ENCODE measurements at regions not wholly inside any gene's neighbourhood (a gene's known extent, or its start where the extent isn't known, plus 50 kb on each side); places are given as distances from the start of the nearest gene placed in this dataset.

DNA sequence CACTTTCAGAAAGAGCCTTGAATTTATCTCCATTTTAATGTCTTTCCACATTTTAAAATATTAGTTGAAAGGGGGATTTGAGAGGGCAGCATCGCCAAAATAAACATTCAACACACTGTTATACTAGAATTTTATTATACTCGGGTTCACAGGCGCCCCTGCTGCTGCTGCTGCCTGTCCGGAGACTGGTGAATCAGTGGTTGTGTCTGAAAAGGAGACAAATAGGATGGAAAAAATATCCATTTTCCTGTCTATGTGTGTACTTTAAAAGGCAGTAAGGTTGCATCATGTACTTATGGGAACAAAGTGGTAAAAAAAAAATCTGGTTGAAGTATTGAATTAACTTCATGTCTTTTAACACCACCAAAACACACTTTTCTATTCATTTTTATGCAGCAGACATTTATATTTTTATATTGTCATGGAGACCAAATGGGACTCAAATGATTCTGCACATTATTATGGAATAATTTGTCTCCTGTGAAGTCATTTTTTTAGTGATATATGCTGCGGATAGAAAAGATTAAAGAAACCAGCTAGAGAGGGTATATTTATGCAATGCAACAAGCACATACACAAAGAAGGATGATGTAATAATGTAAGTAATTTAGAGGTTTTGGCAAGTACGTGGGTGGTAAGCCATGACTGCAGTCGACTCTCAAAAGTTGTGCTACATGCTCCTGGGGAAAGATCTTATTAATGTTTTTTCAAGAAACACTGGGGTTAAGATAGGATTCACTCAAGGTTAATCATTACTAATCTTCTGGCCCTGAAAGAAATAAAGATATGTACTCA, 759.0 kb upstream of the SOX9 start:
- no peak for DNase-seq

DNA sequence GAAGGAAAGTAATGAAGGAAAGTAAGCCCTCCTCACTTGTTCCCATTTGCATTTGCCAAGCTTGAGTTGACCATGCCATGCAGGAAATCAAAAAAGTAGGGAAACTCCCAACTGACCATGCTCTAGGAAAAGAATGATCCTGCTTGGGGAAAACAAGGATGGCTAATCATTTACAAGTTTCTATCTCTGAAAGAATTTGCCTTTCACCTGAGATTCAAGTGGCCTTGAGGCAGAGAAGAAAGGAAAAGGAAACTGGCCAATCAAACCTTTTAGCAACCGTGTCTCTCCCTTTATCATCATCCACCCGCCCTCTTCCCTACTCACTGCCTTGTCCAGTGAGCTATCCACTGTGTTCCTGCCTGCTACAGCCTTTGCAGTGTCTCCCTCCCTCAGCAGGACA, 757.2 kb upstream of the SOX9 start:
- DNase-seq: no peak

DNA sequence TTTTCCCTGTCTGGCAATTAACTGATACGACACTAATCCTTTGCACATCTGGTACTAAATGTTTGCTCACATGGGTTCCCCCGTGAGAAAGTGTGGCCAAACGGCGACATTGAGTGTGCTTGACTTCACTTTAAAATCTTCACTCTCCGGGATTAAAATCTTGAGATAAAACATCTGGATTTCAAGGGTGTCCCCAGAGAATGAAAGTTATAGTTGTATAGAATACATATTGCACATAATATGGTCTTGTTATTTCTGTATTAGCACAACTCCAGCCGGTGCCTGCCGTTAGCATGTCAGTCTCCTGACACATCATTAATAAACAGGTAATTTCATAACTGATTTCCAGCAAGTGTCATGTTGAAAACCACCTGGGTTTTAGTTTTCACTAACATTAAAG, 749.0 kb upstream of the SOX9 start:
- DNase-seq: no peak

DNA sequence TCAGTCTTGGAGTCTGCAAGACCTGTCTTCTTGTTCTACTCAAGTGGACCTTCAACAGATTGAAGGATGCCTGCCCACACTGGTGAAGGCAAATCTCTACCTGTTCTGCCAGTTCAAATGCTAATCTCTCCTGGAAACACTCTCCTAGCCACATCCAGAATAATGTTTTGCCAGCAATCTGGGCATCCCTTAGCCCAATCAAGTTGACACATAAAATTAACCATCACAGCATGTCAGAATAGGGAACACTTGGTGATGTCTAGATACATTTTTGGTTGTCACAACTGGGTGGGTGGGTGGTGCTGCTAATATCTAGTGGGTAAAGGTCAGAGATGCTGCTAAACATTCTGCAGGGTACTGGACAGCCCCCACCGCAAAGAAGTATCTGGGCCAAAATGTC, 744.9 kb upstream of the SOX9 start:
- DNase-seq: no peak

DNA sequence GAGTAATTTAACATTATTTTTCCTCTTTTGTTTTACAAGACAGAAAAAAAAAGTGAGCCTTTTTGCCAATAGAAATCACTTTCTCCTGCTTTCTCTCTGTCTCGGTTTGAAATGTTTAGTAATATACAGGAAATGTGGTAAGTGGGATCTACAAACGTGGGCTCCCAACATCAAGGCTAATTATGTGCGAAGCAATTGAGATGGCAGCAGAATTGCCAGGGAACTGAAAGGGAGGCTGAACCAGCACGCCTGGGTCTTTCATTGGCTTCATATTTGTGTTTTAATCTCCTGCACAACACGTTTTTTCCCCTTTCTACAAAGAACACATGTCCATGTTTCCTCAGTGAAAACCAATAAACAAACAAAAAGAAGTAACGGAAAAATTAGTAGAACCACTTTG, 743.9 kb upstream of the SOX9 start:
- DNase-seq: no peak

DNA sequence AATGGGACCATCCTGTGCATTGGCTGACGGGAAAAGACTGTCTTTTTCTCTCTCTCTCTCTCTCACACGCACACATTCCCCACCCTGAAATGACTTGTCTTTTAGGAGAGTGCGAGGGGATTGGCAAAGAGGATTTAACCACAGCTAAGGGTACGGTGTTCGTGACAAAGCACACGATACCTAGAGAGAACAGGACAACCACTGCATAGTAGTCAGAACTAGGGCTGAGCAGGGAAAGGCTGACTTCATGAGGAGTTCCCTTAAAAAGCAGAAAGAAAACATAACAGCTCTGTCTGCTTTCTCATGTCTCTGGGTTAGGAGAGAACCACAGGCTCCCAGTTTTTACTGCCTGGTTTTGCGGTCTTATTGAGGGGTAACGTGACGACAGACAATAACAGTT, 742.8 kb upstream of the SOX9 start:
- no peak for DNase-seq

DNA sequence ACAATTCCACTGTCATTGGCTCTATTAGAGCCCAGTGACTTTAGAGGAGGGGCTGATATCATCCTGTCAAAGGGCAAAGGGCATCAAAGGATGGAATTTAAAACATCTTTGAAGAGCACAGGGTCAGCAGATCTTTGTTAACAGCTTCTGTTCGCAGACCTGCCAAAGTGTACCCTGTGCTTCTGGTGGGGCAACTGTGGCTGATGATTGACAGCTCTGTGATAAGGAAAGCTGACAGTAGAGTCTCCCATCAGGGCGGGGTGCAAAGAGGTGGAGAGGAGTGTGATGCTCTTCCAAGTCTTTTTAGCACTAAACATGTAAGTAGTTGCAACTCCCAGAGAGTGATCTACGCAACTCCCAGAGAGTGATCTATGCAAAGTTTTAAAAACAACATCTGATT, 742.1 kb upstream of the SOX9 start:
- DNase-seq: no peak

DNA sequence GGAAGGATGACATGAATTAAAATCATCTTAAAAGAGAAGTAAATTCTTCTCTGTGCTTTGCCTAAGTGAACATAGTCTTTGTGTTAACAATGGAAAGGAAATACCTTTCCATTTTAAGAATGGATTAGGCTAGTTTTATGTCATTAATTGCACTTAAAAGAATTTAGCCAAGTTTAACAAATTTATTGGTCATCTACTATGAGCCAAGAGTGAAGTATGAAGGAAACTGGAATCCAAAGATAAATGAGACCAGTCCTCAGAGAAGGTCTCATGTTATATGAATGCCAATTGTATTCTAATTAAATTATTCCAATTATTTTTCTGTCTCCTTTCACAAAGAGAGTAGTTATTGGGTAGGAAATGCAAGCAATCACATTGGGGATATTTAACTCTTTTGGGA, 741.3 kb upstream of the SOX9 start:
- no peak for DNase-seq

DNA sequence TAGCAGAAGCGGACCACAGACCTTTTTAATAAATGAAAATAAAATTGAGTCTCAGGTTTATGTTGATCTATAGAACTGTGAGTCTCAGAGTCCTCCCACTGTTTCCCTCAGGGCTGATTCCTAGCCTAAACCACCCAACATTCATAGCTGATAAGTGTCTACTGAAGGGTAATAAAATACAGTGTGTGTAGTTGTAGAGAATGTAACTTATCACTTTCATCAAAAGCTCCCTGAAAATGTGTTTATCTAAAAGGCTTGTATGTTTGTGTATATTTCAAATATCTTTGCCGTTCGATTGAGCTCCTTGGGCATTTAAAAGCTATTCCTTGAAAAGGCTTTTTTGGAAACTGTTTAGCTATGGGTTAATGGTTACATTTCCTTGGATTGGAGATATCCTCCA, 740.3 kb upstream of the SOX9 start:
- no peak for DNase-seq

DNA sequence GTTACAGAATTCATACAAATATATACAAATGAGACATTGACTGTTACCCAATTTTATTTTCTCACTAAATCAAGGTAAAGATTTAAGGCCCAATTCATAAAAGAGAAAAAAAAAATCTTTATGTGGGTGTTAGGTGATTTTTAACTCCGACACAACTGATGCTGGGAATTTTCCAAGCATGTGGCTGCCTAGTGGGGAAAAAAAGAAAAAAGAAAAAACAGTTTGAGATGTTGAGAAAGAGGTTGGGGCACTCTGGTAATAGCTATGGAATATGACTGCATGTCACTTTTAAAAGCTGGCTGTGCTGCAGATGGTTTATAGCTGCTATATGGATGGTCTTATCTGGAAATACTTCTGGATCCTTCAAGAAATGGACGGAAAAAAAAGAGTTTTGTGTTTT, 739.9 kb upstream of the SOX9 start:
- DNase-seq: no peak

DNA sequence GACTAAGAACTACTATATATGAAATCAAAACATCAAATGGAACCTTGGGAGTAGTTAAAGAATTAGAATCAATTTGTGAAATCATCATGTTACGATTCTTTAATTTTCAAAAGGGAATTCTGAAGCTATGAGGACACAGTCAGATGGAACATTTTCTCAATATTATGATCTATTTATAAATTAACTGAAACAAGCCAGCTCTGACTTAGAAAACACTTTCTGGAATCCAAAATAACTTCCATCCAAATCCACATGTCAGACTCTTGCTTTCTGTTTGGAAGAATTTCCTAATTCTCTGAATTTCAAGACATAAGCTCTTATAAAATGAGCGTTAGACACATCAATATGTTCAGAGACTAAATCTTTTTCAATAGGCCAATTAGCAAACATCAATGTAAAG, 737.7 kb upstream of the SOX9 start:
- DNase-seq: peak in 1 of 56 donors; percentile 14

DNA sequence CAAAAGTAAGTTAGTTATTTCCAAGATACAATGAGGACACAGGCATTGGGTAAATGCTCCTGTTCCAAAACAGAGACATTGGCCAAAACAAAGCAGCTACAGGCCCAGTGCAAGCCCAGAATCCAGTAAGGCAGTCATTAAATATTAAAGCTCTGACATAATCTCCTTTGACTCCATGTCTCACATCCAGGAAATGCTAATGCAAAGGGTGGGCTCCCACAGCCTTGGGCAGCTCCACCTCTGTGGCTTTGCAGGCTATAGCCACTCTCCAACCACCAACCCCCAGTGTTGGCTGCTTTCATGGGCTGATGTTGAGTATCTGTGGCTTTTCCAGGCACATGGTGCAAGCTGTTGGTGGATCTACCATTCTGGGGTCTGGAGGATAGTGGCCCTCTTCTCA, 733.4 kb upstream of the SOX9 start:
- no peak for DNase-seq

DNA sequence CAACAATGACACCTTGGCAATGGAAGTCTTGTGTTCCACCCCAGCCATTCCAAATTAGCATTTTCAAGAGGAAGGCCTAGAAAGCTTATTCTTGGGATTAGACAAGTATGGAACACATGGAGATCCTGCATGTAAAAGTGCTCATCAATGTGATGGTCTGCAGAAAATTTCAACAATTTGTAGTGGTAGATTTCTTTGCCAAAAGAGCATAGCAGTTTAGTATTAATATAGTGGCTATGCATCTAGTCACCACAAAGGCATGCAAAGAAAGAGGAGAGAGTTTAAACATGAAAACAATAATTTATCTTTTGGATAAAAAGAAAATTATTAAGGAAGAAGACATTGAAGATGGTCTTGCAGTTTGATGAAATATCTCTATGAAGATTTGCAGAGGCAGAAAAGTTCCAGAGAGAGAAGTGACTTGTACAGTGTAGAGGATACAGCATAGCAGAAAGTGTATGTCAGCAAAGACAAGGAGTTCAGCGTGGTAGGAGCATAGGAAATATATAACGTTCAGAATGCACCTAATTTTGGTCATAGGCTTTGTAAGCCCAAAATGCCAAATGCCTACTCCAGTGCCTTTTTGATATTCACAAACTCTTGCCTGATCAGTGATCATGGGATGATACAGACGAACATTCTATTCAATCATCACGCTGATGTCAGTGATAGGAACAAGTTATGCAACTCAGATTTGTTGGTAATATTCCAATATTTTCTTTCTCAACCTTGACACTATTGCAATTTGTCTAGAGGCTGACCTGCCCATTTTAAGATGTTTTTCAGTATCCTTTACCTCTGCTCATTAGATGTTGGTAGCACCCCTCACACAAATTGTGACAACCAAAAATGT, 727.9 kb upstream of the SOX9 start:
- no peak for DNase-seq

DNA sequence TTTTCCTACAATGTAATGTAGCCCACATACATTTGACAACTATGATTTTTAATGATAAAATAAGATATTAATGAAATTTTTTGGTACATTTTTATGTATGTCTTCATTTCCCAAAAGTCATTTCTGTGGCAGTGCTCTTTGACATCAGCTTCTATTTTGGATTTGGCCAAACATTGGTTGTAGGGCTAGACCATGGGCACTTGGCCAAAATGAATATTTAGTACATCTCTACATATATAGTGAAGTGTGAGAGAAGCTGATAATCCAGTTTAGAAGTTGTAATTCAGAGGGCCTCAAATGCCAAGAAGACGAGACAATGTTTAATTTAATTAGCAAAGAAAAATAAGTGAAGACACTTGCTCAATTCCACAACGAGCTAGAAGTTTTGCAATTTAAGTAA, 724.9 kb upstream of the SOX9 start:
- no peak for DNase-seq

DNA sequence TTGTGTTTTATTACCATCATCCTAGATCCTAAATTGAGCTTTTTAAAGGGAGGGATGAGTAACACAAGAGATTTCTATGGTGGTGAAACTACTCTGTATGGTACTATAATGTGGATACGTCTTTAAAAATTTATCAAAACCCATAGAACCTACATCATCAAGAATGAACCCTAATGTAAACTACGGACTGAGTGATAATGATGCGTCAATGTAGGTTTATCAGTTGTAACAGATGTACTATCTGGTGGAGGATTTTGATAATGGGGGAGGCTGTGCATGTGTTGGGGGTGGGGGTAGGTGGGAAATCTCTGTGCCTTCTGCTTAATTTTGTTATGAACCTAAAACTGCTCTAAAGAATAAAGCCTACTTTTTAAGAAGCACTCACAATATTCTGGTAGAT, 724.1 kb upstream of the SOX9 start:
- no peak for DNase-seq

DNA sequence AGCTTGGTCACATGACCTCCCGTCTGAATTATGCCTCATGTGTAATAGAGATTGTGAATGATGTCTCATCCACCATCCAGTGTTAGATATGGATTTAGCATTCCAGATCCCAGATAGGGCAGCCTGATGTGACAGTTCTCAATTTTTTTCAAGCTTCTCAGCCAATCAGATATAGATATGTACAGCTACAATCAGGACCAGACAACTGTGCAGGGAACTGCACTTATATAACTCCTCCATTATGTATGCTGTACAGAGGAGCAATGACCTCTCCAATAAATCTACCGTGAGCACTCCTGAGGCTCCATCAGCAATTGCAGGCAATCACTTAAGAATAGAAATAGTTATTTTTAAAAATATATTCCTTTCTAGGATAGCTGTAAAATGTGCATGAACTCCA, 722.8 kb upstream of the SOX9 start:
- DNase-seq: no peak

DNA sequence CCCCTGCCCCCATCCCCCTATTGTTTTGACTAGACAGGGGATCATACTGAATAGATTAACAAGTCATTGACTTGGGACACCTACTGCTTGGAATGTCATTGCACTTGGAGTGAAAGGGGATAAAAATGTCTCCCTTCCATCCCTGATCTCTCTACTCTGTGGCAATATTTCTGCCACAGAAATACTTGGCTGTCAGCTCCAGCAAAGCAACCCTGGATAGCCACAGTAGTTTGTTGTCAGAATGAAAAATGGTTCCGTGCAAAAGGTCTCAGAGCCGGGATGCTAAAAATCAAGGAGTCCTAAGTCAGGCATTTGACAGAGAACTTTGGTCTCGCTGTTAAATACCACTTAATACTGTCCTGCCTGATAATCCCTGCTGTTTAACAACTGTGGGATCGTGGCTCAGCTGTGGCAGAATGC, 722.0 kb upstream of the SOX9 start:
- DNase-seq: no peak

DNA sequence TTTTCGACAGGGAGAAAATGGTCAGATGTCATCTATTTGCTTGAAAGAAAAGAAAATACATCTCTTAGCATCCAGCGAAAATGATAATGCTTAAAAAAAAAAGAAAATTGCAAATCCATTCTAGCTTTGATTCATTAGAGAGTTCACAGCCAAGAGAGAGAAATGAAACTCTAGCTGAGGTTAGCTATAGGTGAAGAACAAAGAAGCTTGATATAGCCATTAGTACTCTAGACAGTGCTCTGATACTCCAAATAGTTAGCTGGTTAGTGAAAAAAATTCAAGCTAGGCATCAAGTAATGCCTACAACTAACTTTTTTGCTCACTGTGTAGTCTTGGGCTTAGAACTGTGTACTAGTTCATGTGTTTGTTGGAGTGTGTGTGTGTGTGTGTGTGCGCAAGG, 721.6 kb upstream of the SOX9 start:
- no peak for DNase-seq

DNA sequence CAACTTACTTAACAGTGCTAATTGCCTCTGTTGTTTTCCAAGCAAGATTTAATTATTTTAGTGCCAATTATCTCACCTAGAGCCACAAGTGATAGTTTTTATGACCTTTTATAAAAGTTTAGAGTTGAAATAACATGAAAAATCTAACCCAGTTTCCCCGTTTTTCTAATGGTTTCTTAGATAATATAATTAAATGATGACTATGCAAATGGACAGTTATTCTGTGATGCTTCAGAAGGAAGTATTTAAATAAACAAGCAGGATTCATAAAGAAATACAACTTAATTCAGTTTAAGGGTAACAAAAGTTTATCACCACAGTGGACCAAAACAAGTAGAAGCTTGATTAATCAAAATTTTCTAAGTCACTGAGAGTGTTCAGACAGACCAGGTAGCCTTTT, 721.2 kb upstream of the SOX9 start:
- no peak for DNase-seq

DNA sequence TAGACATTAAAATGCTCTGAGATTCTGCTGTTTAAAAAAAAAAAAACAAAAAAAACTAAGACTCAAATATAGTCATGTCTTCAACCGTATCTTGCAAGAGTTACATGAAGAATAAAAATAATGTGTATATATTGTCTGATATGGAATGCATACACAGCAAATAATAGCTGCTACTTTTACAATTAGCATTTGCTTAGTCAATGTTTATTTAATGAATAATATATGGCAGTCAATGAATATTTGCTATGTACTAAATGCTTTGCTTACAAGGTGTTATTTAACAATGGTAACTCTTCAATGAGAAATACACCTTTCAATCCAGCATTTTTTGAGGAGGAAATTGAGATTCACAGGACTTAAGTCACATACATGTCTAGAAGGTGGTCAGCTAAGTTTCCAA, 718.8 kb upstream of the SOX9 start:
- no peak for DNase-seq

DNA sequence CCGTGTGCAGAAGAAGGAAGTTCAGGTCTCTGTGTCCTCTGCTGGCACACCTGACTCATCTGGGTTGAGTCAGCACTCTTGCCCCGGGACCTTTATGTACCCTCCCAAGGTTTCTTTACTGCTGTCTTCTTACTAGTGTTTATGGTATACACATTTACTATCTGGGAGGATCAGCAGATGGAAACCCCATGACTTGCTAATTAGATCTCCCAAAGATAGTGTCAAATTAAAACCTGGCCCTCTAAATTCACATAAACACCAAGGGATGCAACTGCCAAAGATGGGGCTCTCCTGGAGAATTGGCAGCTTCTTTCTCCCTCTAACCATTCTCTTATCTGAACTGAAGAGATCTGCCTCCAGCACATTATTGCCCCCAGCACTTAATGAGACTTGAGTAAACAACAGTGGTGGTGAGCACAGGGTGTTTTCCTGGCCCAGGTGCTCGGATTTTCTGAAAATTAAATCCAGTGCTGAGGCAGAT, 718.1 kb upstream of the SOX9 start:
- no peak for DNase-seq

DNA sequence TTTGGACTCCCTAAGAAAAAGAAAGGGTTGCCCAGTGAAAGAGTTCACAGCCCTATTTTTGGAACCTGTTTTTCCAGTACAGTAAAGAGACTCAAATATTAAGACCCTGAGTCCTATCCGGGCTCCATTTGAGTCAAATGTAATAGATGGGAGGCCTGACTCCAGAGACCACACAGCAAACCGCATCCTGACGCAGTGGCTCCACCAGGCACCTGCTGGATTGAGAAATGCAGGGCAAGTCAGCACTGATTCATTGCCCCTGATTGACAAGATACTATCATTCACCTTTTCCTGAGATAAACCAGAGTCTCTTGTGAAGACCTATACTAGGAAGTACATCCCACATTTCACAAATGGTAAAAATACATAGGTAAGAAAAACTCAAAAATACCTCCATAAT, 715.7 kb upstream of the SOX9 start:
- no peak for DNase-seq

DNA sequence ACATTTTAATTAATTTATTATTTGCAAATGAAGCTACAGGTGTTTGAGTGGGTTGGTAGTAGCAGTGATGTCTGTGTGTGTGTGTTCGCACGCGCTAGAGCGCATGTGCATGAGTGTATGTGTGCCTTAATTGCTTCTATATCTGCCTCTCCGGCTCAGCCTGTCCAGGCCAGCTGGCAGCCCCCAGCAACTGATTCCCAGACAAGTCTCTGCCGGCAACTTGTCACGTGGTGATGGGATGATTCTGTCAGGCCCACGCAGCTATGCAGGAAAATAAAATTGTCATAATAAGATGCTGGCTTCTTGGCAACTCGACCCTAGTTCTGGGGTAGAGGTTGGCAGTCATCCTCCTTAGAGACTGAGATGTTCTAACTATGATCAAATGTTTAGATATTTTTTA, 712.8 kb upstream of the SOX9 start:
- DNase-seq: no peak
